ENCODE measurements at regions not wholly inside any gene's neighbourhood (a gene's known extent, or its start where the extent isn't known, plus 50 kb on each side); places are given as distances from the start of the nearest gene placed in this dataset.

GRCh38 chr18:30486856-30487255, 555.7 kb downstream of the DSC3 start:
- TF ChIP-seq ESRRA (IDR thresholded peaks at IDR 0.05; ENCODE audit: borderline replicate concordance, low read length) (no peak), PHF8 (IDR thresholded peaks at IDR 0.05; ENCODE audit: borderline replicate concordance, low read depth) (no peak), CTCF (IDR thresholded peaks at IDR 0.05) (no peak), FOSL2 (IDR thresholded peaks at IDR 0.05) (no peak), FOSL2 (CRISPR knock-in tag; IDR thresholded peaks at IDR 0.05) (no peak)
